GM12874 (cell line): ENCODE measurements at regions not wholly inside any gene's neighbourhood (a gene's known extent, or its start where the extent isn't known, plus 50 kb on each side); places are given as distances from the start of the nearest gene placed in this dataset.

Experiments used
- CTCF ChIP-seq: IDR thresholded peaks from 2 replicates; pipeline ENCODE4 v1.5.1; 2011; ENCODE audit warnings: low read depth, mild to moderate bottlenecking, control low read depth, low read length, moderate library complexity; ENCODE audit not compliant: insufficient read depth

DNA sequence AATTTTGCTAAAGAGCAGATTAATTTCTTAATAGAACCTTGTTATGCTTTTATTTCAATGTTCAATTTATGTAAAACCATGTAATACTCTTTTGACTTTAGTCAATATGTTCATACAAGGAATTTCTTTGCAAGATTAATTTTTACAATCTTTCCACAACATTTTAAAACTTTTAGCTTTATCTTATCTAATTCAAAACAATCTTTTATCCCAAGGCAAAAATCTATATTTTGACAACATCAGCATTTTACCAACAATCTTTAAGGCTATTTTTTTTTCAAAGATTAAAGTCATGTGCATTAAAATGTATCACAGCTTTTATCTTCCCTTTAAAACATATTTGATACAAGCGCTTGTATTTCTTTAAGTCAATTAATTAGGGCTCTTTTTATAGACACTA lies 914.7 kb downstream of the PLOD2 start:
- TF ChIP-seq CTCF, result no peak

DNA sequence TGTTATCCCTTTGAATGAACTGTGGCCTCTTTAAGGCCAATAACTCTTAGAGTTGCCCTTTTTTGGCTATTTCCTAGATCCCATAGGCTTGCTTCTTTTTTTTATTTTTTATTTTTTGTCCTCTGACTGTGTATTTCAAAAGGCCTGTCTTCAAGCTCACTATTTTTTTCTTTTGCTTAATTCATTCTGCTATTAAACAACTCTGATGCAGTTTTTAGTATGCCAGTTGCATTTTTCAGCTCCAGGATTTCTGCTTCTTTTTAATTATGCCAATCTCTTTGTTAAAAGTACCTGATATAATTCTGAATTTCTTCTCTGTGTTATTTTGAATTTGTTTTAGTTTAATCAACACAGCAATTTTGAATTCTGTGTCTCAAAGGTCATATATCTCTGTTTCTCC lies 912.1 kb downstream of the PLOD2 start:
- no peak for TF ChIP-seq CTCF

DNA sequence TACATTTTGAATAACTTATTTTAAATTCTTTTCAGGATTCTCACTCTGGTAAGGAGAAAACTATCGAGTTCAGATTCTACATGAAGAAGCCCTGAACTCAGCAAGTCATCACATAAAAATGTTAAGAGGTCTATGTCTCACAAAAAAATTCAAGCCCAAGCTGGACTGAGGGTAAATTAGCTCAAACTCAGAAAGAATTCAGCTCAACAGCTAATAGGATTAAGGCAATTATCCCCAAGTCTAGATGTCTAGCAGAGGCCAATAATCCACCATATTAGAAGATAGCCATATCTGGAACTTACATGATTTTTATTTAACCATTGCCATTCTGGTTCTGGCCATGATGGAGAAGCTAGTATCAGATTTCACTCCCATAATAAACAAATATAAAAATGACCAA lies 909.7 kb downstream of the PLOD2 start:
- no peak for TF ChIP-seq CTCF

GRCh38 chr3:145259166-145259880 lies 901.7 kb downstream of the PLOD2 start:
- no peak for TF ChIP-seq CTCF

- TF ChIP-seq CTCF, result no peak
These were observed 894.6 kb downstream of the PLOD2 start for GRCh38 chr3:145266368-145266767.

GRCh38 chr3:145269106-145269505 lies 891.9 kb downstream of the PLOD2 start:
- no peak for TF ChIP-seq CTCF

- TF ChIP-seq CTCF, result no peak
These were observed 888.3 kb downstream of the PLOD2 start for GRCh38 chr3:145272684-145273083.
